GM18505 (cell line): ENCODE measurements at regions not wholly inside any gene's neighbourhood (a gene's known extent, or its start where the extent isn't known, plus 50 kb on each side); places are given as distances from the start of the nearest gene placed in this dataset.

ENCODE experiments used
- ATAC-seq: cut with Tn5 transposase; IDR thresholded peaks from one replicate; pipeline ENCODE4 v1.9.1; 2021; ENCODE audit not compliant: unreplicated experiment
- POLR2A ChIP-seq: IDR thresholded peaks from 4 replicates; pipeline ENCODE4 v1.6.1; 2011; ENCODE audit warnings: borderline replicate concordance; ENCODE audit not compliant: insufficient read depth, insufficient read length; ENCODE audit errors: extremely low read depth

GRCh38 chr12:42695490-42695995 lies 106.0 kb upstream of the PRICKLE1 start:
- no peak for TF ChIP-seq POLR2A
- no peak for ATAC-seq

DNA sequence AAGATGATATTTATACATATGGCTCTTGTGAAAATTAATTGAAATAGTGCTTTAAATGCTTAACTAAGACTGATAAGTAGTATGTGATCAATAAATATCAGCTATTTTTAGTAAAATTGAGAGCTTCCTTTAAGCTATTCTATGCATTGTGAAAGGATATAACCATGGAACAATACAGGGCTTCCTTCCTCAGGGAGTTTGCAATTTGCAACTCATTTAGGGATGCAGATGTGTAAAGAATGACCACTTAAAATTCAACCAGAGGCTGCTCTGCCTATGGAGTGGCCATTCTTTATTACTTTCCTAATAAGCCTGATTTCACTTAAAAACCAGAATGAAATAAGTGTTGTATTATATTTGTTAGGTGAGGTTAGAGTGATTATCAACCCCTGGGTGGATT lies 103.2 kb upstream of the PRICKLE1 start:
- no peak for TF ChIP-seq POLR2A
- no peak for ATAC-seq

GRCh38 chr12:42691991-42692557 lies 102.5 kb upstream of the PRICKLE1 start:
- TF ChIP-seq POLR2A, result no peak
- no peak for ATAC-seq

DNA sequence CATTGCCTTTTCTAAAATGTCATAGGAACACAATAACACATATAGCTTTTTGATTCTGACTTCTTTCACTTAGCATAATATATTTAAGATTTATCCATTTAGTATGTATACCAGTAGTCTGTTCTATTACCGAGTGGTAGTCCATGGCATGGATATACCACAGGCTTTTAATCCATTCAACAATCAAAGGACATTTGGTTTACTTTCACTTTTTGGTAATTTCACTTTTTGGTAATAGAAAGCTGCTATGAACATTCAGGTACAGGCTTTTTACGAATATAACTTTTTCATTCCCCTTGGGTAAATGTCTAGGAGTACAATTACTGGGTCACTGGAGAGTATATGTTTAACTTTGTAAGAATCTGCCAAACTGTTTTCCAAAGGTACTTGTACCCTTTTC lies 100.7 kb upstream of the PRICKLE1 start:
- TF ChIP-seq POLR2A, result no peak
- ATAC-seq, result no peak

DNA sequence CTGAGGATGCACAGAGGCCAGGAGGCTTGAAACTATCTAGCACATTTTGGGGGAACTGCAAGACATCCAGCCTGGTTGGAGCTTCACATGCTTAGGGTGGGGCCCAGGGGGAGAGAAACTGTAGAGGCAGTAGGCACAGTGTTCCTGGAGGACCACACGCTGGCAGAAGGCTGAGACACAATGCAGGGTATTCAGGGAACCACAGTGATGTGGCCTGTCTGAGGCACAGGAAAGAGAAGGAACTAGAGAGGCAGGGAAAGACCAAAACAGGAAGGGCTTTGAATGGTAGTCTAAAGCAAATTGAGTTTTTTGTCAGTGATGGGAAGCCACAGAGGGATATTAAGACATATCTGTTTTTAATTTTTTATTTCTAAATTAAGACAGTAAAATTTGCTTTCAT lies 100.2 kb upstream of the PRICKLE1 start:
- ATAC-seq, result no peak
- TF ChIP-seq POLR2A, result no peak

- no peak for ATAC-seq
- no peak for TF ChIP-seq POLR2A
Observed at GRCh38 chr12:42686514-42687172, 97.1 kb upstream of the PRICKLE1 start.

DNA sequence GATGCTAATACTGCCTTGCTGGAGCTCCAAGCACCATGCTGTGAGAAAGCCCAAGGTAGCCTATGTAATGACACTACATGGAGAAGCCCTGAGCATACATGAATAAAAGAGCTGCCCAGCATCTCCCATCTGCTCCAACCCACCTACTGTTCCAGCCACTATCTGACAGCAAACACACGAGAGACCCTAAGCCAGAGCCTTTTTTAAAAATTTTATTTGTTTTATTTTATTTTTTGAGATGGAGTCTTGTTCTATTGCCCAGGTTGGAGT lies 95.2 kb upstream of the PRICKLE1 start:
- TF ChIP-seq POLR2A, result no peak
- ATAC-seq, result no peak

GRCh38 chr12:42683933-42684801 lies 94.6 kb upstream of the PRICKLE1 start:
- TF ChIP-seq POLR2A, result no peak
- ATAC-seq, result no peak

DNA sequence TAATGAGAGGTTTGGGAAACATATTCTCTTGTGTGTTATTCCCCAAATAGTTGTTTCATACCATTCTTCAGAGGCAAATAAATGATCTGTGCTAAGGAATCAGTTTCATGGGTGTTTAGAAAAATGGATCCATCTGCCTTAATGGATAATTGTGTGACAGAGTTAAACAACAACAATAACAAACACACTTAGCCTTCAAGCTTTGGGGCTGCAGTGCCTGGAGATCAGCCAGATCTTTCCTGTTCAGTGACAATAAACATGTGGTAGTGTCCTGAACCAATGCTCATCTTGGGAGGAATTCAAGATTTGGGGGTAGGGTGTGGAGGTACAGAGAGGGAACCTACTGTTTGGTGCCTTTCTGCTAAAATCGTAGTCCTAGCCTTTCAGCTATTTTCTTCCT lies 93.7 kb upstream of the PRICKLE1 start:
- TF ChIP-seq POLR2A, result no peak
- ATAC-seq, result no peak

DNA sequence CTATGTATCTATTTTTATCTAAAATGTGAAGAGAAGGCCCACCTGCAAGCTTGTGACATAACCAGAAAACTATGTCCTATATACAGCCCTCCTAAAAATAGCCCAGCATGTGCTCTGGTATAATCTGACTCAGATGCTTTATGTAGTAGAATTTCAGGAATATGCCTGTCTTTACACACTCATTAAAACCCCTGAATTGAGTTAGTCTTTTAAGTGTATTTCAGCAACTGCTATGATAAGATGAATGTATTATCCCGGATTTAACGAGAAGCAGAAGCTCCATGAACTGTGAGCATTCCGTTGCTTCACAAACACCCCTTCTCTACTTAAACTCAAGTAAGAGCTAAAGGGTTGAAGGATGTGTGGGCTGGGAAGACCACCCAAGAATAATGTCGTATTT lies 89.9 kb upstream of the PRICKLE1 start:
- no peak for TF ChIP-seq POLR2A

DNA sequence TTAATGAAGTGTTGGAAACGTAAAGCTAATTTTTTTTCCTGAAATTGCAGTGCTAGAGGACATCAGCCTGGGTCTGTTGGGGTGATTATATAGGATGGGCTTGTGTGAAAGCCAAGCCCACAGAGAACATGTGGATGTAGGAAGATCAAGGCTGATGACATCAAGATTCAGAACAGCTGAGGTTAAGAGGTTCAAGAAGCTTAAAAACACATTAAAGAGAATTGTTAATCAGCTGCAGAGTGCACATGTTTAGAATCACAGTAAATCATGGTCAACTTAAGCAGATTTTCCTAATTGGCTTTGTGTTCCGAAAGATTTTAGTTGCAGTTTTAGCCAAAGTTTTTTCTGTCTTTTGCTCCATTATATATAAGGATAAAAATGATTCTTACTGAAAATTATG lies 87.9 kb upstream of the PRICKLE1 start:
- no peak for ATAC-seq
- TF ChIP-seq POLR2A, result no peak

More for the DNA sequence above, 89.9 kb upstream of the PRICKLE1 start:
- ATAC-seq, result no peak

GRCh38 chr12:42673535-42673934 lies 84.0 kb upstream of the PRICKLE1 start:
- no peak for ATAC-seq
- TF ChIP-seq POLR2A, result no peak

DNA sequence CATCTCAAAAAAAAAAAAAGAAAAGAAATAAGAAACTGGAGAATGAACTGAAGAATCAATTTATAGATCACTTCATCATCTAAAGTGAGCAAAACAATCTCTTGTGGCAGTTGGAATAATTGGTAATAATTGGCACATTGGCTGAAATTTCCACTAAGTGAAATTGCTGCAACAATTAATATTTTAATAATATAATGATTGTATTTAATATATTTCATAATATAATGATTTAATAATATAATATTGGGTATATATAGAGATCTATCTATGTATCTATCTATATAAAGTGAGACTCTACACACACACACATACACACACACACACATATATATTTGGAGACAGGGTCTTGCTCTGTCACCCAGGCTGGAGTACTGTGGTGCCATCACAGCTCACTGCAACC lies 81.2 kb upstream of the PRICKLE1 start:
- no peak for TF ChIP-seq POLR2A
- ATAC-seq, result no peak

GRCh38 chr12:42669553-42669952 lies 80.0 kb upstream of the PRICKLE1 start:
- ATAC-seq, result no peak
- no peak for TF ChIP-seq POLR2A
